ENCODE measurements at regions not wholly inside any gene's neighbourhood (a gene's known extent, or its start where the extent isn't known, plus 50 kb on each side); places are given as distances from the start of the nearest gene placed in this dataset.
"Not testable (repeated sequence)": the region's sequence is repeated elsewhere in the genome, so short reads cannot be mapped to it uniquely, and the experiment has no call there.

DNA sequence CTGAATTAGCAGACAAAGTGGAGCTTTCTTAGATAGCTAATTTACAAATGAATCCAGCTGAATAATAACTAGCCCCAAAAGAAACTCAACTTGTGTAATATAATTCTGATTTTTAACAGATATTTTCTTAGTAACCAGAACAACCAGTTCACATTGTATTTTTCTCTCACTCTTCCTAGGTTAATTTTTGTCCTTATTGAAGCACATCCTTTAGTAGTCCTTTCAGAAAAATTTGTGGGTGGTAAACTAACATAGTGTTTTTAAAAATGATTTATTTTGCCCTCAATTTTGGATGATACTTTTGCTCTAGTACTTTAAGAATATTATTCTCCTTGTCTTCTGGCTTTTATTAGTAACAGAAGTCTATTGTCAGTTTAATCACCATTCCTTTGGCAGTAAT, 190.6 kb upstream of the SLC39A10 start:
- DNase-seq (ENCODE audit: low read depth in 2 of 2), result no peak

DNA sequence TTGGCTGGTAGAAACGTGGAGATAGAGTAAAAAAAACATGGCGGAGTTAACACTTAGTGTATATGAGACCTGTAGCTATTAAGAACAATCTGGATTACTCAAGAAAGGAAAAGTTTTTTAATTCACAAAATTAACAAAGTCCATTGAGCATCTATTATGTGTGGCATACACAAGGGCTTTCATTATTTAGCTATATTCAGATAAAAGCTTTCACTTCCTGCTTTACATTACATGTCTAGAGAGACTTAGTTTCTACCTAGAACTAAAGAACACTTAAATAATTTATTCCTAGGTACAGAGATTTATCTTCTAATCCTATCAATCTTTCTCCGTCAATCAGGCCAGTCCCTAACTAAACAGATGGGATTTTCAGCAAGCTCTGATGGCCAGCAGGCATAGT, 196.0 kb upstream of the SLC39A10 start:
- DNase-seq (ENCODE audit: low read depth in 2 of 2), result no peak

DNA sequence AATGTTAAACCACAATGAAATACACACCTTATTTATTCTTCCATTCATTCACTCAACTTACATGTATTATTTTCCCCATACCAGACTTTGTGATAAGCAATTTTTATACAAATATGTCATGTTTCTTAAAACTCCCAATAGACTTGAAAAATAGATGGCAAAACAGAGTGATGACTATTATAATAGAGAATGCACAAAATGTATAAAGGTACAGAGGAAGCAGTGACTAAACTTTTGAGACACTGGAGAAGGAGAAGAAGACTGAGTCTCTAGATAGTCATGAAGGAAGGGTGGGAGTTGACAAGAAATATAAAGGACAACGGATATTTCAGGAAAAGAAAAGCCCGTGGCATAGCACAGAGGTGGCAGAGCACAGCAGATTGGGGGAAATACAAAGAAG, 198.1 kb upstream of the SLC39A10 start:
- DNase-seq (ENCODE audit: low read depth in 2 of 2), result no peak

DNA sequence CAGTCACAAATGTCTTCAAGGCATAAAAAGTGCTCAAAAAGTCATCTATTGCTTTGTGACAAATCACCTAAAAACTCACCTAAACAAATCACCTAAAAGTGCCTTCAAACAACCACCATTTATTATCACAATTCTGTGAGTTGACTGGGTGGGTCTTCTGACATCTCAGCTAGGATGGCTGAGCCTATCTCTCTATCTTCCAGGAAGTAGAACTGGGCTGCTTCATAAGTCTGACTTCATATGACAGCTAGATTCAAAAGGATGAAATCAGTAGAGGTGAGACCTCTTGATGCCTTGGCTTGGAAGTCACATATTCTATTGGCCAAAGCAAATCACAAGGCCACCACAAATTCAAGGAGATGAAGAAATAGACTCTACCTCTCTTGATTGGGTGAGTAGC, 199.2 kb upstream of the SLC39A10 start:
- no peak for DNase-seq (ENCODE audit: low read depth in 2 of 2)

DNA sequence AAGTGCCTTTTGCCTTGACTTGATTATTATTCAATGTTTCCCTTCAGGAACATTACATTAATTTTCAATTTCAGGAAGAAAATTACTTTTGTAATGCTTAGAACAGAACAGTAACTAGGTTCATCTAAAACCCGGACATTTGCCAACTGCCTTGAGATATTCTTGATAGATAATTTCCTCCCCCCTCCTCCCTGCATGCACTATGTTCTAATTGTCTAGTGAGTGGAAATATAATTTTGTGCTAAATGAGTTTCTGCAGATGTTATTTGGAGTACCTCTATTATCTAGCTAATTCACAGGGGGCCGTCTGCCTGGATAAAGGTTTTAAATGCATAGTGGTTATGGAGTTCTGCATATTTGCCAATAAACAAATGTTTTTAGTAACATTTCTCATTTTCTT, 200.3 kb upstream of the SLC39A10 start:
- DNase-seq (ENCODE audit: low read depth in 2 of 2), result no peak

DNA sequence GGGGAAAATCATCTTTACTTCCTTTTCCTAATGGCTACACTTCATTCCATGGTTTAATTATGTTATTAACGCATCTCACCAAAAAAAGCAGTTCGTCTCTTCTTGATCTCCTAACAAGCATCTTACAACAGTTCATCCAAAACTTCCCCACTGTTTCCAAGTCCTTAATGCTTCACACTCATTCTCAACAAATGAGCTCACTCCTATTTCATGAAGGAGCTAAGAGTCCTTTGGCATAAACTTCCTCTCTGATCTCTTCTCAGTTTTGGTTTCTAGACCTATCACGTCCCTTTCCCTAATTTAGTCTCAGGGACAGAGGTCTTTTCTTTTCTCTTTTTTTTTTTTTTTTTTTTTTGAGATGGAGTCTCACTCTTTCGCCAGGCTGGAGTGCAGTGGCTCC, 205.9 kb upstream of the SLC39A10 start:
- no peak for DNase-seq (ENCODE audit: low read depth in 2 of 2)

DNA sequence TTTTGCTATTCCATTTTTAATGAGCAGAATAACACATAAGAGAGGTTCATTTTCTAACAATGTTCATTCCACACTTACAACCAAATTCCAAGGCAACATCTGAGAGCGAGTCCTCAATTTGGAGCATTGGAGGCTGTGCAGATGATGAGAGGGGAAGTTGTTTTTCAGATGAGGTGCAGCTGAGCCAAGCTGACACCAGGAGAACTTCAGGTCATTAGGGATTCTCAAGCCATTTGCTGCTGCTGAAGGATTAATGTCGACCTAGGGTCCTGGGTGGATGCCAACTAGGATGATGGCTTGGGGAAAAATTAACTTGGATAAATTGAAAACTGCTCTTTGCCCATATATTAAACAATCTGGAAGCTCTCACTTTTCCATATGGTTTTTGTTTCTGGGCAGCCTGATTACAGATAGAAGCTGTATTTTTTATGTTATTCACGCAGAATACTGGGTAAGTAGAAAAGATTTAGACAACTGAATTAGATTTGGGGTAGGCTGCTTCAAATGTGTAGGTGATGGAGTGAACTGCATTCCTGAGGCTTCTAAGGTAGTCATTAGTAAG, 206.4 kb upstream of the SLC39A10 start:
- DNase-seq (ENCODE audit: low read depth in 2 of 2), result no peak

DNA sequence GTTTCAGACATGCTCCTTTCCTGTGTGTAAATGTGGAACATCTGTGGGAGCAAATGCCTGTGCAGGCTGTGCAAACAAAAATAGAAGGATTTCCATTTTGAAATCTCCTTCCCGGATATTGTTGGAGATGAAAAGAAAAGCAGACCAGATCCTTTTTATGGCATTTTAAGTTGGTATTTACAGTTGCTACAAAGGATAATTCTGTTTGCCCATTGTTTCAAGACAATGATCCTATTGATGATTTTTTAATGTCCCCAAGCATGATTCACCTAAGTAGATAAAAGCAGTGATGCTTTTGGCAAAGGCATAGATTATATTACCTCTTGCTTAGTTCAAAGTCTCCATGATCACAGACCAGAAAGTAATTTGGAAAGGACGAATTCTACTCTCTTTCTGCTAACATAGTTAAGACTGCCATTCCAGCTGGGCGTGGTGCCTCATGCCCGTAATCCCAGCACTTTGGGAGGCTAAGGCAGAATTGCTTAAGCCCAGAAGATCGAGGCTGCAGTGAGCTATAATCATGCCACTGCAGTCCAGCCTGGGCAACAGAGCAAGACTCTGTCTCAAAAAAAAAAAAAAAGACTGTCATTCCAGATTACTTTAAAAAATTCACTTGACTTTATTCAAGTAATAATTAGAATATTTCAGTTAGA, 209.6 kb upstream of the SLC39A10 start:
- DNase-seq (ENCODE audit: low read depth in 2 of 2), result no peak

DNA sequence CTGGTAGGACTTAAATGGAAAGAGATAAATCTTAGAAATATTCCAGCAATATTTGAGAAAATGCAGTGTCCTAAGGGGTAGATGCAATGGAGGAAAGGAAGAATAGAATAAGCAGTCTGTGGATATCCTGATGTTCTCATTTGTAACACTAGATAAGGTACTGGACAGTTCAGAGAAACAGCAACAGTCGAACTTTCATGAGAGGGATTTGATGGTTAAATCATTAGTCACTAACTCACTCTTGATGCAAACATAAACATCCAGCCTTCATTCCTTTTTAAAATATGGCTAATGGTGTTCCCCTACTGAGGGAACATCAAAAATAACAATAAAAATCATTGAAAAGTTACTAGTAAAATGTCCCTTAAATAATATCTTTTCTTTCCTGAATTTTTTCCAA, 211.4 kb upstream of the SLC39A10 start:
- no peak for DNase-seq (ENCODE audit: low read depth in 2 of 2)

DNA sequence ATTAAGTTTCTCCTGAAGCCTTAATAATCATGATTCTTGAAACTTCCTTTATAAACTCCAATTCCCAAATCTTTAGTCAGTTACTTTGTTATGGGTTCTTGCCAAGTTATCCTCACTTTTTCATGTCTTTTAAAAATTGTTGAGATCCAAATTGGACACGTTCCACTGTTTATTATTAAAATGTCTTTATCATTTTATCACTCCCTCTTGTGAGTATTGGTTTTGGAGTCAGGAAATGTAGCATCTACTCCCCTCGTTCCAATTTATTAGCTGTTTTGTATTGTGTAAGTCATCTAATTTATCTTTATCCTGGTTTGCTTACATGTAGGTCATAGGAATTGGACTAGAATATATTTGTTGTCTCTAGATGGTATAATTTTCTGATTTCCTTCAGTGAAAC, 213.1 kb upstream of the SLC39A10 start:
- no peak for DNase-seq (ENCODE audit: low read depth in 2 of 2)

DNA sequence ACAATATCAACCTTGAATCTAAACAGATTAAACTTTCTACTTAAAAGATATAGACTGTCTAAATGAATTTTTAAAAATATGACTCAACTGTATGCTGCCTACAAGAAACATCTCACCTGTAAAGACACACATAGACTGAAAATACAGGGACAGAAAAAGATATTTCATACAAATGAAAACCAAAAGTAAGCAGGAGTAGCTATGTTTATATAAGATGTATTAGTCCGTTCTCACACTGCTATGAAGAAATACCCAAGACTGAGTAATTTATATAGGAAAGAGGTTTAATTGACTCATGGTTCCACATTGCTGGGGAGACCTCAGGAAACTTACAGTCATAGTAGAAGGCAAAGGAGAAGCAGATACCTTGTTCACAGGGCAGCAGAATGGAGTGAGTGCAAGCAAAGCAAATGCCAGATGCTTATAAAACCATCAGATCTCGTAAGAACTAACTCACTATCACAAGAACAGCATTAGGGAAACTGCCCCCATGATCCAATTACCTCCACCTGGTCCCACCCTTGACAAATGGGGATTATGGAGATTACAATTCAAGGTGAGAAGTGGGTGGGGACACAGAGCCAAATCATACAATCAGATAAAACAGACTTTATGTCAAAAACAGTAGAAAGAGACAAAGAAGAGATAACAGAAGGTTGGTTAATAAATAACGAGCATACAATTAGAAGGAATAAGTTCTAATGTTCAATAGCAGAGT, 214.4 kb upstream of the SLC39A10 start:
- DNase-seq (ENCODE audit: low read depth in 2 of 2), result no peak

DNA sequence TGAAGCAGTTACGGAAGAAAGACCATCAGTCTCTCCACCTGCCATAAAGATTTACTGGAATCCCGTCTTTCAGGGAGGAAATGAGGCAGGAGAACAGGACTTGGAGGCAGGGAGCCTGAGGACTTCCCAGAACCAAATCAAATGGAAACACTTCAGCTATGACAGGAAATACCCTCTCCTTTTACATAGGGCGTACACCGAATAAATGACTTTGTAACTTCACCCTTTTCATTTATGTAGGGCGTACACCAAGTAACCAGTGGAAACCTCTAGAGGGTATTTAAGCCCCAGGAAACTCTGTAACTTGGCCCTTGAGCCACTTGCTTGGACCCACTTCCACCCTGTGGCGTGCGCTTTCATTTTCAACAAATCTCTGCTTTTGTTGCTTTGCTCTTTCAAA, 218.3 kb upstream of the SLC39A10 start:
- no peak for DNase-seq (ENCODE audit: low read depth in 2 of 2)

DNA sequence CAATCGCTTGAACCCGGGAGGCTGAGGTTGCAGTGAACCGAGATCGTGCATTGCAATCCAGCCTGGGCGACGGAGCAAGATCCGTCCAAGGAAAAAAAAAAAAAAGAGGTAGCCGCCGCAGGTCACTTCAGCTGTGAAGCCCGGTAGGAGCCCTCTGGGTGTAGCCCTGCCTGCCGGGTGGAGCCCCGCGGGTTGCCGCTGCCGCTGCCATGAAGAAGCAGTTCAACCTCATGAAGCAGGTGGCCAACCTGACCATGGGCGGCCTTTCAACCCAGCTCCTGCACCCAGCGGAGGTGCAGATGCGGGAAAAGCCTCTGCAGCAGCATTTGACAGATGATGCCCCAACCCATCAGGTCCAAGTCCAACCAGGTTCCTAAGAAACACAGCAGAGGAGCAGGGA, 219.5 kb upstream of the SLC39A10 start:
- DNase-seq (ENCODE audit: low read depth in 2 of 2), result no peak

DNA sequence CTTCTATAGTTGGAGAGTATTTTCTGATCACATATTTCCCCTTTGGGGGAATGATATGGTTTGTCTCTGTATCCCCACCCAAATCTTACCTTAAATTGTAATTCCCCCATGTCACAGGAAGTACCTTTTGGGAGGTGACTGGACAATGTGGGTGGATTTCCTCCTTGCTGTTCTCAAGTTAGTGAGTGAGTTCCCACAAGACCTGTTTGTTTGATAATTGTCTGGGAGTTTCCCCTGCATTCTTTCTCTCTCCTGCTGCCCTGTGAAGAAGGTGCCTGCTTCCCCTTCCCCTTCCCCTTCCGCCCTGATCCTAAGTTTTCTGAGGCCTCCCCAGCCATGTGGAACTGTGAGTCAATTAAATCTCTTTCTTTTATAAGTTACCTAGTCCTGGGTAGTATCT, 222.7 kb upstream of the SLC39A10 start:
- no peak for DNase-seq (ENCODE audit: low read depth in 2 of 2)

DNA sequence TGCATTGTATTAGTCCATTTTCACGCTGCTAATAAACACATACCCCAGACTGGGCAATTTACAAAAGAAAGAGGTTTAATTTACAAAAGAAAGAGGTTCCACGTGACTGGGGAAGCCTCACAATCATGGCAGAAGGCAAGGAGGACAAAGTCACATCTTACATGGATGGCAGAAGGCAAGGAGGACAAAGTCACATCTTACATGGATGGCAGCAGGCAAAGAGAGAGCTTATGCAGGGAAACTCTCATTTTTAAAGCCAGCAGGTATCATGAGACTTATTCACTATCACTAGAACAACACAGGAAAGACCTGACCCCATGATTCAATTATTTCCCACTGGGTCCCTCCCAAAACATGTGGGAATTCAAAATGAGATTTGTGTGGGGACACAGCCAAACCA, 223.3 kb upstream of the SLC39A10 start:
- not testable (repeated sequence) for DNase-seq (ENCODE audit: low read depth in 2 of 2)

DNA sequence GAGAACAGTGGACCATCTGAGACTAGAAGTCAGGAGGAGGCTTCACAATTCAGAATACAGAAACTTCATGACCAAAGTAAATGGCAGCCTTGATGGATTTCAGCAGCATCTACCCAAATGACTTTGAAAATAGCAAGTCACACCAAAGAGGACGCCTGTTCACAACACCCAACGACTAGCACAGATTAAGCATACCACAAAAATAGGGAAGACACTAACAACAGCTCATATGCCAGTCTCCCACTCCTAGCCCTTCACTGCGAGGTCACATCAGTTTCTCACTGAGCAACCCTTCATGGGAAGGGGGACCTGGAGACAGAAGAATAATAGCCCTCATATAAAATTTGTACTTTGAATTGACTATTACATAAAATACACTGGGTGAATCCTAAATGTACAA, 228.4 kb upstream of the SLC39A10 start:
- no peak for DNase-seq (ENCODE audit: low read depth in 2 of 2)

DNA sequence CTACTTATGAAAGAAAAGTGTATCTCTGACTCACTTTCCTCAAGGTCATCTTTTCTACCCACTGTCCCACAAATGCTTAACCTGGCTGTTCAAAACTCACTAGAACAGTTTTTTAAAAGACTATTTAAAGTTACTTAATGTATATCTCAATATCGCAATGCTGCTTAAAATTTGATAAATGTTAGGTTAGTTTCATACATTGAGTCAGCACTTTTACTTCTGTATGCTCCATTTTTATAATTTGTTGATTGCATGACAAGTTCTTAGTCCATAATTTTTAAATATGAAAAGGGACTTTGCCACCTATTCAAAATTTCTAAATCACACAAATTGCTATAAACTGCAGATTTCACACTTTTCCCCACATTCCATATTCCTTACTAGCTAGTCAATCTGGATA, 231.7 kb upstream of the SLC39A10 start:
- DNase-seq (ENCODE audit: low read depth in 2 of 2), result no peak

DNA sequence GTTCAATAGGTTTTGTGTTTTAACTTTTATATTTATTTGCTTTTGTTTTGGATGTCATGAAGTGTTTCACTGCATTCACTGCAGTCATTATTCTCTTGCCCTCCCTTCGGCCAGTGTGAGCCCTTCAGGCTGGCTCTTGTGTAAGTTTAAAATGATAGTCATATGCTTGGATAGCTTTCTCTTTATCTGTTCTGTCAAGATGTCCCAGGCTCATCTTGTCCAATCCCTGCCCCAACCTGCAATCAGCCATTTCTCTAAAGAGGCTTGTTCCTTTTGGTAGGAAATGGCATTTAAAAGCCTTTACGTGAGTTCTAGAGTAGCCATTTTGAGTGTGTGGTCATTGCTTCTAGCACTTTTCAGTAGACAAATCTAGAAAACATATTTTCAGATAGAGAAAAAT, 238.0 kb upstream of the SLC39A10 start:
- DNase-seq (ENCODE audit: low read depth in 2 of 2), result no peak

DNA sequence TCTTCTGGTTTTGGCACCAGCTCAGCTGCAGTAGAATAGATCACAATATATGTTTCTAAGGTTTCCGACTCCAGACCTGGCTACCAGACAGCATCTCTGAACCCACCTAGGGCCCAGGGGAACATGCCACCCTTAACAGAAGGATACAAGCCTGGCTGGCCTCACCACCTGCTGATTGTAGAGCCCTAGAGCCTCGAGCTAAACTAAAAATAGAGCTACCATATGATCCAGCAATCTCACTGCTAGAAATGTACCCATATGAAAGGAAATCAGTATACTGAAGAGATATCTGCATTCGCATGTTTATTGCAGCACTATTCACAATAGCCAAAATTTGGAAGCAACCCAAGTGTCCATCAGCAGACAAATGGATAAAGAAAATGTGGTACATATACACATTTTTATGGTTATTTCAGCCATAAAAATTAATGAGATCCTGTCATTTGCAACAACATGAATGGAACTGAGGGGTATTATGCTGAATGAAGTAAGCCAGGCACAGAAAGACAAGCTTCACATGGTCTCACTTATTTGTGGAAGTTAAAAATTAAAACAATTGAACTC, 242.4 kb upstream of the SLC39A10 start:
- DNase-seq (ENCODE audit: low read depth in 2 of 2), result no peak

DNA sequence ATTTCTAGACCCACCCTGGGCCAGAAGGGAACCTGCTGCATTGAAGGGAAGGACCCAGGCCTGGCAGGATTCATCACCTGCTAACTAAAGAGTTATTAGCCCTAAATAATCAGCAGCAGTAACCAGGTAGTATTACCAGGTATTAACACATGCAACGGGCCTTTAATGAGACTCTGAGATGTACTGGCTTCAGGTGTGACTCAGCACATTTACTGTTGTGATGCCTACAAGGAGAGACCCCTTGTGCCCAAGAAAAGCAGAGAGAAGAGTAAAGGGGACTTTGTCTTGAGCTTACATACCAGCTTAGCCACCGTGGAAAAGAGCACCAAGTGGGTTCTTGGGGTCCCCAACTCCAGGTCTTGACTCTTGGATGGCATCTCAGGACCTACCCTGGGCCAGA, 243.1 kb upstream of the SLC39A10 start:
- DNase-seq (ENCODE audit: low read depth in 2 of 2), result no peak

DNA sequence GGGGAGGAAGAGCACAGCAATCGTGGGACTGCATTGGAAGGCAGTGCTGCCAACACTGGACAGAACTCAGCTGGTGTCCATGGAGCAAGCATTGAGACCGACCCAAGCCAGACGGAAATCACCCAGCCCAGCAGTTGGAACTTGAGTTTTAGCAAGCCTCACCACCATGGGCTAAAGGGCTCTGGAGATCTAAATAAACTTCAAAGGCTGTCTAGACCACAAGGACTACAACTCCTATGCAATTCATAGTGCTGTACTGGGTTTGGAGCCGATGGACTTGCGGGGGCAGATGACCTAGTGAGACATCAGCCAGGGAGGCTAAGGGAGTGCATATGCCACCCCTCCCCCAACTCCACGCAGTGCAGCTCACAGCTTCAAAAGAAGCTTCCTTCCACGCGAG, 243.6 kb upstream of the SLC39A10 start:
- no peak for DNase-seq (ENCODE audit: low read depth in 2 of 2)

DNA sequence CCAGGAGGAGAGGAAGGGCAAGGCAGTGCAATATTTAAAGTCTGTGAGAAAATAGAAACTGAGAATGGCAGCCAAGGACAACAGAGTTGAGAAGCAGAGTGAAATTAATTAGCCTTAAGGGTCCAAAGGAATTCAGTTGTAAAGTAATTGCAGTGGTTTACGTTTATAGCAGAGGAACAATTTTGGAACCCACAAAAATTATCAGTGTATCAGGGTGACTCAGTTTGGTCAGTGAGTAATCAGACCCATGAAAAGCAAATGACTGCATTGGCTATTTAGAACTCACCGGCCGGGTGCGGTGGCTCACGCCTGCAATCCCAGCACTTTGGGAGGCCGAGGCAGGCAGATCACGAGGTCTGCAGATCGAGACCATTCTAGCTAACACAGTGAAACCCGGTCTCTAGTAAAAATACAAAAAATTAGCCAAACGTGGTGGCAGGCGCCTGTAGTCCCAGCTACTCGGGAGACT, 245.8 kb upstream of the SLC39A10 start:
- no peak for DNase-seq (ENCODE audit: low read depth in 2 of 2)

DNA sequence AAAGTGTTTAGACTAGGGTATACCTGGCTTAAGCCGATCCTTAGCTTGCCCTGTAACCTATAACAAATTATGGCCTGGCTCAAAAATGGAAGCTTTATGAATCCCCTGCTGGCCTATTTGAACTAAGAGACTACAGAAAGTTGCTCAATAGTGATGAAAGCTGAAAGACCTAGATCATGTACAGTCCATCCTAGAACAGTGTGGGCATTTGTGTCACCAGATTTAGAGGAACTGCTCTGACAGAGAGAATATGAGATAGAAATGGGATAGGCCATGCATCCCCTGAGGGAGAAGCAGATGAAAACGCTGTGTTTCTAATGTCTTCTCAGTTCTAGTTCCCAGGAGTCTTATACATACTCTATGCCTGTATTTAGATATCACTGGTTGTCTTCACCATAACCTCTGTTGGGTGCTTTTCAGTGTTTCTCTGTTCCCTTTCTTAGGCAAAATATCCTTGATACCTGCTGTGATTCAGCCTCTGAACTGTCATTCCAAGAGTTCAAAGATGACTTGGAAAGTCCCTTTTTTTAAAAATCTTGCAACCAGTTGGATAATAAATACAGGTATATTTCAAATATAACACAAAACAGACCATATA, 246.9 kb upstream of the SLC39A10 start:
- DNase-seq (ENCODE audit: low read depth in 2 of 2), result no peak
